ENCODE measurements at regions not wholly inside any gene's neighbourhood (a gene's known extent, or its start where the extent isn't known, plus 50 kb on each side); places are given as distances from the start of the nearest gene placed in this dataset.

- TF ChIP-seq GATA3 (IDR thresholded peaks at IDR 0.05; ENCODE audit: low read depth, low read length) (no peak), GATA2 (IDR thresholded peaks at IDR 0.05; ENCODE audit: low read depth, low read length) (no peak)
Observed at GRCh38 chr12:24364921-24365320, 415.5 kb upstream of the SOX5 start.

Data from SH-SY5Y (cell line).